ENCODE measurements at regions not wholly inside any gene's neighbourhood (a gene's known extent, or its start where the extent isn't known, plus 50 kb on each side); places are given as distances from the start of the nearest gene placed in this dataset.

DNA sequence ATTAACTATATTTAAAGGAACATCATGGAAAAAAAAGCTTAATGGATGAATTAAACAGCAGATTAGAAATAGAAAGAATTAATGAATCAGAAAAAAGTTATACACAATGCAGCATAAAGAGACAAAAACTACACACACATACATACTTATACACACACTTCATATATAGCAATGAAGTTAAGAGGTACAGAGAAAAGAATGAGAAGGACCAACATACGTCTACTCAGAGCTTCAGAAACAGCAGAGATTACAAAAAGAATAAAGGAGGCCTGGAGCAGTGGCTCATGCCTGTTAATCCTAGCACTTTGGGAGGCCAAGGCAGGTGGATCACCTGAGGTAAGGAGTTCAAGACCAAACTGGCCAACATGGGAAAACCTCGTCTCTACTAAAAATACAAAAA lies 133.9 kb upstream of the TNPO1 start:
- POLR2A ChIA-PET (ENCODE audit: partially characterized antibody): no interaction called here
- H3K79me1 ChIP-seq (ENCODE audit: low read depth, low read length): no peaks in the 10 kb centered on the region
- H3K9me3 ChIP-seq (ENCODE audit: insufficient read depth in 2 of 2, low read depth in 1 of 2, low read length in 1 of 2): peaks cover 0 to 3% of the 10 kb centered on the region in 2 experiments; a peak in 2 of 4 replicates
- H2BK12ac ChIP-seq (ENCODE audit: low read depth, low read length): no peak overlapping the region
- no peak overlapping the region for H2BK120ac ChIP-seq (replicated peaks; ENCODE audit: low read depth, low read length)
- no peak overlapping the region for H2AFZ ChIP-seq (ENCODE audit: low read length)
- H3K36me3 ChIP-seq (ENCODE audit: control insufficient read depth in 2 of 4, insufficient read depth in 4 of 4, low read length in 3 of 4): no peaks in the 10 kb centered on the region
- H2BK15ac ChIP-seq (ENCODE audit: low read length): no peak overlapping the region
- no peak overlapping the region for H3K18ac ChIP-seq (ENCODE audit: extremely low read depth, low read length)
- H4K91ac ChIP-seq (replicated peaks; ENCODE audit: insufficient read length, low read length): no peak overlapping the region
- H4K5ac ChIP-seq (ENCODE audit: insufficient read length, low read depth, low read length): no peak overlapping the region
- H3K4me2 ChIP-seq (ENCODE audit: insufficient read depth in 1 of 2, low read depth in 2 of 2, low read length in 2 of 2): no peak overlapping the region
- no peak overlapping the region for H3K27ac ChIP-seq (ENCODE audit: low read depth, low read length)
- H3K23ac ChIP-seq (ENCODE audit: insufficient read length): no peak overlapping the region
- H3K9ac ChIP-seq (replicated peaks in 1 of 4; ENCODE audit: extremely low read depth in 1 of 4, low read depth in 3 of 4, low read length in 3 of 4): no peak overlapping the region
- CTCF ChIA-PET (ENCODE audit: partially characterized antibody): no interaction called here
- no peaks in the 10 kb centered on the region for H3K79me2 ChIP-seq (ENCODE audit: control insufficient read depth in 1 of 2, insufficient read depth in 2 of 2, low read length in 2 of 2)
- no peak overlapping the region for H3K56ac ChIP-seq (replicated peaks; ENCODE audit: insufficient read length, low read depth, low read length)
- no peaks in the 10 kb centered on the region for H4K20me1 ChIP-seq (replicated peaks in 1 of 2; ENCODE audit: control insufficient read depth in 1 of 2, insufficient read depth in 2 of 2, low read length in 2 of 2)
- no peak overlapping the region for H3K4me3 ChIP-seq (ENCODE audit: extremely low read depth in 1 of 4, insufficient read depth in 2 of 4, low read depth in 3 of 4, low read length in 4 of 4)
- FAIRE-seq (no peak), DNase-seq (ENCODE audit: low read depth in 1 of 2, low spot score in 2 of 2) (no peak)
- H3K4ac ChIP-seq (replicated peaks; ENCODE audit: insufficient read length, low read depth, low read length): no peak overlapping the region
- no peaks in the 10 kb centered on the region for H3K4me1 ChIP-seq (replicated peaks in 1 of 4; ENCODE audit: control insufficient read depth in 3 of 4, insufficient read depth in 4 of 4, low read length in 3 of 4)
- no peak overlapping the region for H2BK20ac ChIP-seq (ENCODE audit: low read length)
- H3K23me2 ChIP-seq (ENCODE audit: low read depth, low read length): no peaks in the 10 kb centered on the region
- no peak overlapping the region for H2BK5ac ChIP-seq (ENCODE audit: low read depth, low read length)
- H3K27me3 ChIP-seq (replicated peaks in 1 of 4; ENCODE audit: control insufficient read depth in 3 of 4, extremely low read depth in 1 of 4, insufficient read depth in 3 of 4, low read length in 3 of 4): no peaks in the 10 kb centered on the region
- 84% methylated on average over 2 of the region's 2 CpGs; no CpG with 5 or more reads in 1 of the 2 experiments for WGBS, 2 experiments (ENCODE audit: extremely low coverage in 1 of 2, insufficient coverage in 1 of 2, insufficient read length in 1 of 2, insufficient replicate concordance in 2 of 2, low coverage in 1 of 2, low lambda C conversion rate in 2 of 2, missing lambda C conversion rate in 1 of 2)
- no peak overlapping the region for H3K14ac ChIP-seq (ENCODE audit: insufficient read length)
- no peak overlapping the region for H4K8ac ChIP-seq (ENCODE audit: extremely low read depth, insufficient read depth, low read length)
- no peak overlapping the region for H2AK5ac ChIP-seq (ENCODE audit: low read depth, low read length)
- TF ChIP-seq HDAC6 (IDR thresholded peaks at IDR 0.05; ENCODE audit: low read depth, low read length) (no peak), CBX8 (IDR thresholded peaks at IDR 0.05; ENCODE audit: borderline replicate concordance, low read depth, low read length) (no peak)

Data from H1 (cell line).